ENCODE measurements at regions not wholly inside any gene's neighbourhood (a gene's known extent, or its start where the extent isn't known, plus 50 kb on each side); places are given as distances from the start of the nearest gene placed in this dataset.

DNA sequence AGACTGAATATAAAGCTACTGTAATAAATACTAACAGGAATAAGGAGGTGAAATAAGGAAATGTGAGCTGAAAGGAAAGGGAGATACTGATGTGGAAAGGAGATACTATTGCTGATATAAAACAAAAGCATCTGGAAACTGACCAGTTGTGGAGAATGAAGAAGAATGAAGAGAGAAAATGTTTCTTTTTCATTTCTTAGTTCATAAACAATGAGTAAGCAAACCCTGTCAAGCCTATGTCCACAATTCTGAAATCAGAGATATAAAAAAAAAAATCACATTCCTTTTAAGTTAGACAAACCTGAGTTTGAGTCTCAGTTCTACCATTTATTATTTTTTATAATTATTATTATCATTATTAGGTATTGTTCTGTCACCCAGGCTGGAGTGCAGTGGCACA is 121.6 kb upstream of the GJE1 start:
- TF ChIP-seq, protein P1, sequence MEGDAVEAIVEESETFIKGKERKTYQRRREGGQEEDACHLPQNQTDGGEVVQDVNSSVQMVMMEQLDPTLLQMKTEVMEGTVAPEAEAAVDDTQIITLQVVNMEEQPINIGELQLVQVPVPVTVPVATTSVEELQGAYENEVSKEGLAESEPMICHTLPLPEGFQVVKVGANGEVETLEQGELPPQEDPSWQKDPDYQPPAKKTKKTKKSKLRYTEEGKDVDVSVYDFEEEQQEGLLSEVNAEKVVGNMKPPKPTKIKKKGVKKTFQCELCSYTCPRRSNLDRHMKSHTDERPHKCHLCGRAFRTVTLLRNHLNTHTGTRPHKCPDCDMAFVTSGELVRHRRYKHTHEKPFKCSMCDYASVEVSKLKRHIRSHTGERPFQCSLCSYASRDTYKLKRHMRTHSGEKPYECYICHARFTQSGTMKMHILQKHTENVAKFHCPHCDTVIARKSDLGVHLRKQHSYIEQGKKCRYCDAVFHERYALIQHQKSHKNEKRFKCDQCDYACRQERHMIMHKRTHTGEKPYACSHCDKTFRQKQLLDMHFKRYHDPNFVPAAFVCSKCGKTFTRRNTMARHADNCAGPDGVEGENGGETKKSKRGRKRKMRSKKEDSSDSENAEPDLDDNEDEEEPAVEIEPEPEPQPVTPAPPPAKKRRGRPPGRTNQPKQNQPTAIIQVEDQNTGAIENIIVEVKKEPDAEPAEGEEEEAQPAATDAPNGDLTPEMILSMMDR (IDR thresholded peaks at IDR 0.05; ENCODE audit: low read length) = no peak
- TF ChIP-seq EZH2 (optimal IDR thresholded peaks at IDR 0.05; ENCODE audit: low read depth, low read length) = no peak
